ENCODE measurements at regions not wholly inside any gene's neighbourhood (a gene's known extent, or its start where the extent isn't known, plus 50 kb on each side); places are given as distances from the start of the nearest gene placed in this dataset.

- TF ChIP-seq ZNF274 (IDR thresholded peaks at IDR 0.05; ENCODE audit: low read depth, low read length): no peak
- TF ChIP-seq YY1 (IDR thresholded peaks at IDR 0.05; ENCODE audit: insufficient read depth, insufficient read length): no peak
- TF ChIP-seq SUZ12 (IDR thresholded peaks at IDR 0.05; ENCODE audit: extremely low read depth, insufficient read depth, insufficient read length): no peak
- Histone ChIP-seq H3K36me3 (ENCODE audit: insufficient read depth, insufficient read length, low read length) (no peaks in the 10 kb centered on the region), H3K9me3 (ENCODE audit: insufficient read depth, low read length) (no peaks in the 10 kb centered on the region; the same call in 1 of the 2 replicates), H3K27me3 (ENCODE audit: insufficient read depth, insufficient read length) (no peaks in the 10 kb centered on the region), H3K9ac (ENCODE audit: insufficient read length, low read depth) (no peak overlapping the region), H3K4me1 (ENCODE audit: insufficient read depth, insufficient read length) (no peaks in the 10 kb centered on the region), H3K4me3 (ENCODE audit: insufficient read length, low read depth) (no peak overlapping the region)
- DNase-seq (ENCODE audit: low read depth, low spot score): no peak
Measured at GRCh38 chr9:108083160-108083750, 593.7 kb upstream of the KLF4 start.

GRCh38 chr9:108081112-108081511 lies 591.5 kb upstream of the KLF4 start:
- no peak for DNase-seq (ENCODE audit: low read depth, low spot score)
- Histone ChIP-seq H3K36me3 (ENCODE audit: insufficient read depth, insufficient read length, low read length) (no peaks in the 10 kb centered on the region), H3K27me3 (ENCODE audit: insufficient read depth, insufficient read length) (no peaks in the 10 kb centered on the region), H3K4me1 (ENCODE audit: insufficient read depth, insufficient read length) (no peaks in the 10 kb centered on the region), H3K9ac (ENCODE audit: insufficient read length, low read depth) (no peak overlapping the region), H3K9me3 (ENCODE audit: insufficient read depth, low read length) (no peaks in the 10 kb centered on the region; the same call in 1 of the 2 replicates), H3K4me3 (ENCODE audit: insufficient read length, low read depth) (no peak overlapping the region)
- no peak for TF ChIP-seq SUZ12 (IDR thresholded peaks at IDR 0.05; ENCODE audit: extremely low read depth, insufficient read depth, insufficient read length)
- no peak for TF ChIP-seq ZNF274 (IDR thresholded peaks at IDR 0.05; ENCODE audit: low read depth, low read length)
- no peak for TF ChIP-seq YY1 (IDR thresholded peaks at IDR 0.05; ENCODE audit: insufficient read depth, insufficient read length)

- Histone ChIP-seq H3K9ac (ENCODE audit: insufficient read length, low read depth) (no peak overlapping the region), H3K4me3 (ENCODE audit: insufficient read length, low read depth) (no peak overlapping the region), H3K4me1 (ENCODE audit: insufficient read depth, insufficient read length) (no peaks in the 10 kb centered on the region), H3K36me3 (ENCODE audit: insufficient read depth, insufficient read length, low read length) (no peaks in the 10 kb centered on the region), H3K9me3 (ENCODE audit: insufficient read depth, low read length) (no peaks in the 10 kb centered on the region; the same call in 1 of the 2 replicates), H3K27me3 (ENCODE audit: insufficient read depth, insufficient read length) (no peaks in the 10 kb centered on the region)
- DNase-seq (ENCODE audit: low read depth, low spot score): no peak
- TF ChIP-seq YY1 (IDR thresholded peaks at IDR 0.05; ENCODE audit: insufficient read depth, insufficient read length) (no peak), ZNF274 (IDR thresholded peaks at IDR 0.05; ENCODE audit: low read depth, low read length) (no peak), SUZ12 (IDR thresholded peaks at IDR 0.05; ENCODE audit: extremely low read depth, insufficient read depth, insufficient read length) (no peak)
Measured at GRCh38 chr9:108080285-108080684, 590.7 kb upstream of the KLF4 start.

GRCh38 chr9:108078811-108079210 lies 589.2 kb upstream of the KLF4 start:
- H3K36me3 ChIP-seq (ENCODE audit: insufficient read depth, insufficient read length, low read length): no peaks in the 10 kb centered on the region
- H3K27me3 ChIP-seq (ENCODE audit: insufficient read depth, insufficient read length): no peaks in the 10 kb centered on the region
- H3K4me3 ChIP-seq (ENCODE audit: insufficient read length, low read depth): no peak overlapping the region
- DNase-seq (ENCODE audit: low read depth, low spot score): no peak
- H3K9me3 ChIP-seq (ENCODE audit: insufficient read depth, low read length): no peaks in the 10 kb centered on the region; the same call in 1 of the 2 replicates
- H3K4me1 ChIP-seq (ENCODE audit: insufficient read depth, insufficient read length): no peaks in the 10 kb centered on the region
- TF ChIP-seq YY1 (IDR thresholded peaks at IDR 0.05; ENCODE audit: insufficient read depth, insufficient read length) (no peak), SUZ12 (IDR thresholded peaks at IDR 0.05; ENCODE audit: extremely low read depth, insufficient read depth, insufficient read length) (no peak), ZNF274 (IDR thresholded peaks at IDR 0.05; ENCODE audit: low read depth, low read length) (no peak)
- H3K9ac ChIP-seq (ENCODE audit: insufficient read length, low read depth): no peak overlapping the region

GRCh38 chr9:108078375-108078774 lies 588.8 kb upstream of the KLF4 start:
- no peaks in the 10 kb centered on the region for H3K27me3 ChIP-seq (ENCODE audit: insufficient read depth, insufficient read length)
- H3K9ac ChIP-seq (ENCODE audit: insufficient read length, low read depth): no peak overlapping the region
- H3K4me3 ChIP-seq (ENCODE audit: insufficient read length, low read depth): no peak overlapping the region
- H3K36me3 ChIP-seq (ENCODE audit: insufficient read depth, insufficient read length, low read length): no peaks in the 10 kb centered on the region
- no peaks in the 10 kb centered on the region; the same call in 1 of the 2 replicates for H3K9me3 ChIP-seq (ENCODE audit: insufficient read depth, low read length)
- DNase-seq (ENCODE audit: low read depth, low spot score): no peak
- H3K4me1 ChIP-seq (ENCODE audit: insufficient read depth, insufficient read length): no peaks in the 10 kb centered on the region
- TF ChIP-seq ZNF274 (IDR thresholded peaks at IDR 0.05; ENCODE audit: low read depth, low read length) (no peak), YY1 (IDR thresholded peaks at IDR 0.05; ENCODE audit: insufficient read depth, insufficient read length) (no peak), SUZ12 (IDR thresholded peaks at IDR 0.05; ENCODE audit: extremely low read depth, insufficient read depth, insufficient read length) (no peak)

GRCh38 chr9:108077556-108077955 lies 588.0 kb upstream of the KLF4 start:
- TF ChIP-seq SUZ12 (IDR thresholded peaks at IDR 0.05; ENCODE audit: extremely low read depth, insufficient read depth, insufficient read length): no peak
- no peak for TF ChIP-seq ZNF274 (IDR thresholded peaks at IDR 0.05; ENCODE audit: low read depth, low read length)
- no peak for TF ChIP-seq YY1 (IDR thresholded peaks at IDR 0.05; ENCODE audit: insufficient read depth, insufficient read length)
- Histone ChIP-seq H3K9me3 (ENCODE audit: insufficient read depth, low read length) (no peaks in the 10 kb centered on the region; the same call in 1 of the 2 replicates), H3K9ac (ENCODE audit: insufficient read length, low read depth) (no peak overlapping the region), H3K4me1 (ENCODE audit: insufficient read depth, insufficient read length) (no peaks in the 10 kb centered on the region), H3K4me3 (ENCODE audit: insufficient read length, low read depth) (no peak overlapping the region), H3K27me3 (ENCODE audit: insufficient read depth, insufficient read length) (no peaks in the 10 kb centered on the region), H3K36me3 (ENCODE audit: insufficient read depth, insufficient read length, low read length) (no peaks in the 10 kb centered on the region)
- no peak for DNase-seq (ENCODE audit: low read depth, low spot score)

- Histone ChIP-seq H3K9ac (ENCODE audit: insufficient read length, low read depth) (no peak overlapping the region), H3K4me3 (ENCODE audit: insufficient read length, low read depth) (no peak overlapping the region), H3K9me3 (ENCODE audit: insufficient read depth, low read length) (no peaks in the 10 kb centered on the region), H3K36me3 (ENCODE audit: insufficient read depth, insufficient read length, low read length) (no peaks in the 10 kb centered on the region), H3K27me3 (ENCODE audit: insufficient read depth, insufficient read length) (no peaks in the 10 kb centered on the region), H3K4me1 (ENCODE audit: insufficient read depth, insufficient read length) (no peaks in the 10 kb centered on the region)
- no peak for DNase-seq (ENCODE audit: low read depth, low spot score)
- no peak for TF ChIP-seq ZNF274 (IDR thresholded peaks at IDR 0.05; ENCODE audit: low read depth, low read length)
- no peak for TF ChIP-seq SUZ12 (IDR thresholded peaks at IDR 0.05; ENCODE audit: extremely low read depth, insufficient read depth, insufficient read length)
- no peak for TF ChIP-seq YY1 (IDR thresholded peaks at IDR 0.05; ENCODE audit: insufficient read depth, insufficient read length)
Measured at GRCh38 chr9:108074900-108075299, 585.3 kb upstream of the KLF4 start.

All from NT2/D1 (cell line).